ENCODE measurements at regions not wholly inside any gene's neighbourhood (a gene's known extent, or its start where the extent isn't known, plus 50 kb on each side); places are given as distances from the start of the nearest gene placed in this dataset.

- no peaks in the 10 kb centered on the region for H3K27me3 ChIP-seq (ENCODE audit: insufficient read depth, low read length)
- ChIA-PET CTCF (no interaction called here), POLR2A (interaction anchor here (1.4 kb wide), 1 partner anchor 15 kb away, joined by 4 read pairs; no protein-coding TSS in a partner anchor), RAD21 (ENCODE audit: low non-redundant PET in 1 of 2, low total read pairs in 2 of 2, uncharacterized antibody in 2 of 2, unreplicated experiment in 2 of 2) (no interaction called here)
- peaks cover 0 to 10% of the 10 kb centered on the region in 2 experiments; a peak in 1 of 4 replicates for H3K4me1 ChIP-seq (ENCODE audit: control insufficient read depth in 1 of 2, insufficient read depth in 2 of 2, low read length in 2 of 2)
- H3K9me3 ChIP-seq (ENCODE audit: control insufficient read depth in 1 of 2, insufficient read depth in 1 of 2, low read depth in 1 of 2, low read length in 2 of 2) = no peaks in the 10 kb centered on the region
- H2AFZ ChIP-seq (ENCODE audit: low read depth, low read length, poor library complexity, severe bottlenecking) = no peak overlapping the region
- H3K4me2 ChIP-seq (ENCODE audit: low read length) = no peak overlapping the region
- no peak overlapping the region for H3K9ac ChIP-seq (ENCODE audit: low read length)
- H3K79me2 ChIP-seq (ENCODE audit: insufficient read depth, low read length) = no peaks in the 10 kb centered on the region
- H3K27ac ChIP-seq (ENCODE audit: low read depth, low read length) = no peak overlapping the region
- BruUV-seq (replicated peaks) = no TSS peak
- no peaks in the 10 kb centered on the region for H4K20me1 ChIP-seq (ENCODE audit: insufficient read depth)
- ATAC-seq (no peak), DNase-seq (ENCODE audit: low read depth, low spot score) (no peak)
- no peak overlapping the region for H3K4me3 ChIP-seq (replicated peaks in 1 of 2; ENCODE audit: low read depth in 1 of 2, low read length in 2 of 2)
- no peak for TF ChIP-seq EGR1 (IDR thresholded peaks at IDR 0.05; ENCODE audit: low read depth)
- TF ChIP-seq CEBPB (IDR thresholded peaks at IDR 0.05; ENCODE audit: low read depth) = no peak
- no peak for TF ChIP-seq ELF1 (IDR thresholded peaks at IDR 0.05; ENCODE audit: borderline replicate concordance, low read depth)
- TF ChIP-seq SIN3A (IDR thresholded peaks at IDR 0.05; ENCODE audit: low read depth) = no peak
- TF ChIP-seq FOSL1 (IDR thresholded peaks at IDR 0.05; ENCODE audit: low read depth) = no peak
- TF ChIP-seq EZH2 (IDR thresholded peaks at IDR 0.05) = no peak
- no peak for TF ChIP-seq TCF7L2 (IDR thresholded peaks at IDR 0.05; ENCODE audit: borderline replicate concordance, extremely low read depth, insufficient read depth, insufficient read length)
- no peak for TF ChIP-seq ATF3 (IDR thresholded peaks at IDR 0.05)
- TF ChIP-seq CTCF (IDR thresholded peaks at IDR 0.05 in 2 of 3, conservative IDR thresholded peaks at IDR 0.05 in 1 of 3; ENCODE audit: borderline replicate concordance in 1 of 3, insufficient read depth in 1 of 3, low read depth in 2 of 3, low read length in 2 of 3) = no peak
- no peak for TF ChIP-seq REST (IDR thresholded peaks at IDR 0.05; ENCODE audit: low read depth)
- no peak for TF ChIP-seq MAX (IDR thresholded peaks at IDR 0.05)
- TF ChIP-seq POLR2A (IDR thresholded peaks at IDR 0.05; ENCODE audit: borderline replicate concordance, extremely low read depth, insufficient read depth, insufficient read length) = no peak
- no peak for TF ChIP-seq ZBTB33 (IDR thresholded peaks at IDR 0.05; ENCODE audit: extremely low read depth, insufficient replicate concordance, low read length)
- TF ChIP-seq JUND (IDR thresholded peaks at IDR 0.05) = no peak
- no peak for TF ChIP-seq EZH2phosphoT487 (IDR thresholded peaks at IDR 0.05; ENCODE audit: borderline replicate concordance)
- H3K36me3 ChIP-seq (ENCODE audit: control insufficient read depth in 1 of 2, insufficient read depth in 2 of 2, low read length in 2 of 2) = no peaks in the 10 kb centered on the region
- intact Hi-C loops (cut with micrococcal nuclease) = no loop called here
- H3K9me2 ChIP-seq (ENCODE audit: insufficient read depth) = no peaks in the 10 kb centered on the region
Measured at GRCh38 chr1:201731142-201731541, 97.8 kb upstream of the IPO9 start.
